Right lobe of liver (tissue), 4 donors: ENCODE measurements at regions not wholly inside any gene's neighbourhood (a gene's known extent, or its start where the extent isn't known, plus 50 kb on each side); places are given as distances from the start of the nearest gene placed in this dataset.

Source experiments
- POLR2A ChIP-seq: fragments of 450-650 bp; IDR thresholded peaks from one replicate; pipeline ENCODE4 v1.6.1; 2017; ENCODE audit warnings: antibody characterized with exemption, mild to moderate bottlenecking
- TF ChIP-seq, protein P1 (sequence below), 4 donors: fragments of 200-600 bp in 3 of 4; fragments of 450-650 bp in 1 of 4; IDR thresholded peaks; one replicate each; pipeline versions ENCODE4 v1.5.1 to v1.8.0; 2016 to 2022; ENCODE audit warnings: antibody characterized with exemption in 4 of 4, mild to moderate bottlenecking in 2 of 4
- donor health status: DM: no; HTN: no; CAD: no.
- donor health status: DM: no; HTN: no; CAD: no.
- donor health status: DM: no; HTN: yes; CAD: no.

DNA sequence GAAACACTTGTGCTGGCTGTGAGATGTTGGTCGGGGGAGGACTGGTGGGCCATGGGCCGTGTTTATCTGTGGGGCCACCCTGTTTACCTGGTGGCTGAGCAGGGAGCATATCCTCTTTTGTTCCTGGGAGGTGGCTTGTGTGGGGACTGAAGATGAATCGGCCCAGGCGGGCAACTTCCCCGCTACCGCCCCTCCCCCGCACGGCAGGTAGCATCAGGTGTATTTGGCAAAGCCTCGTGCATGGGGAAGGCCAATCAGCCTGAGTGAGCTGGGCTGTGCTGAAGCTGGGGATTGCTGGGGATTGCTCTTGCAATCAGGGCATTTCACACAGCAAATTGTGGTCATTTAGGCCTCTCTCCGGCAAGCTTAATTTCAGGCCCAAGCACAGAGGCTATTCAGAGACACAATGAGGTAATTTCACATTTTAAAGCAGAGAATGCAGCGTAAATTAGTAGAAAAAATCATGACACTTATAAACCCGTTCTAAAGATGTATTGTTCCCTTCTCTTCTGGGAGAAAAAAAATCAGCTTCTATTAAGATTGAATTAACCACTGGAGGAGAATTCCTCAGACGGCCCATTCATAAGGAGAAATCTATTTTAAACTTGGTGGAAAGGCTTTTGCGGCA is 197.7 kb upstream of the POU3F1 start:
- TF ChIP-seq POLR2A = no peak
- TF ChIP-seq, protein P1, sequence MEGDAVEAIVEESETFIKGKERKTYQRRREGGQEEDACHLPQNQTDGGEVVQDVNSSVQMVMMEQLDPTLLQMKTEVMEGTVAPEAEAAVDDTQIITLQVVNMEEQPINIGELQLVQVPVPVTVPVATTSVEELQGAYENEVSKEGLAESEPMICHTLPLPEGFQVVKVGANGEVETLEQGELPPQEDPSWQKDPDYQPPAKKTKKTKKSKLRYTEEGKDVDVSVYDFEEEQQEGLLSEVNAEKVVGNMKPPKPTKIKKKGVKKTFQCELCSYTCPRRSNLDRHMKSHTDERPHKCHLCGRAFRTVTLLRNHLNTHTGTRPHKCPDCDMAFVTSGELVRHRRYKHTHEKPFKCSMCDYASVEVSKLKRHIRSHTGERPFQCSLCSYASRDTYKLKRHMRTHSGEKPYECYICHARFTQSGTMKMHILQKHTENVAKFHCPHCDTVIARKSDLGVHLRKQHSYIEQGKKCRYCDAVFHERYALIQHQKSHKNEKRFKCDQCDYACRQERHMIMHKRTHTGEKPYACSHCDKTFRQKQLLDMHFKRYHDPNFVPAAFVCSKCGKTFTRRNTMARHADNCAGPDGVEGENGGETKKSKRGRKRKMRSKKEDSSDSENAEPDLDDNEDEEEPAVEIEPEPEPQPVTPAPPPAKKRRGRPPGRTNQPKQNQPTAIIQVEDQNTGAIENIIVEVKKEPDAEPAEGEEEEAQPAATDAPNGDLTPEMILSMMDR (IDR thresholded peaks at IDR 0.05) = no peak
